ENCODE measurements at regions not wholly inside any gene's neighbourhood (a gene's known extent, or its start where the extent isn't known, plus 50 kb on each side); places are given as distances from the start of the nearest gene placed in this dataset.

DNA sequence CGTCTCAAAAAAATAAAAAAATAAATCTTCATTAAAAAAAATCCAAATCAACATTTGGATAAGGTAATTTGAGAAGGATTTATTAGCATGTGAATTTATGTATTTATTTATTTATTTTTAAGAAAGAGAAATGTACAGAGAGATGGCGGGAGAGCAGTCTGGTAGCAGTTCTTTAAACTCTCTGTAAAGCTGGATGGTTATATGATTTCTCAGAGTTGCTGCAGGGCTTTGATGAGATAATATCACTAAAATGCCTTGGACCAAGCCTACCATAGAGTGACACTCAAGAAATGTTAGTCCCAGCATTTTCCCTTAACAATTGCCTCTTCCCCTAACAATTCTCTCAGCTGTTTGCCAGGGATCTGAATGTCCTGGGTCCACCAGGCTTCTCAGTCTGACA is 103.4 kb upstream of the LNX1 start:
- ATAC-seq (no peak), DNase-seq (ENCODE audit: low read depth, low spot score) (no peak)
- CTCF ChIA-PET, result no interaction called here
- Histone ChIP-seq H3K27me3 (ENCODE audit: control insufficient read depth, insufficient read depth, low read length) (no peaks in the 10 kb centered on the region), H3K27ac (ENCODE audit: low read length) (no peak overlapping the region), H3K4me1 (ENCODE audit: control insufficient read depth, insufficient read depth, low read length) (no peaks in the 10 kb centered on the region), H3K4me3 (ENCODE audit: low read depth in 2 of 2, low read length in 2 of 2) (no peak overlapping the region), H3K36me3 (ENCODE audit: control insufficient read depth, insufficient read depth, low read length) (no peaks in the 10 kb centered on the region), H3K9me3 (ENCODE audit: control insufficient read depth, insufficient read depth, low read depth, low read length) (no peaks in the 10 kb centered on the region)
- BruUV-seq (replicated peaks), result no TSS peak
- in situ Hi-C loops (cut with HindIII; ENCODE audit: low pct_unique_long_range_greater_than_20kb, low sequenced_read_pairs), result no loop called here
- POLR2A ChIA-PET, result no interaction called here
- intact Hi-C loops (cut with micrococcal nuclease; ENCODE audit: unreplicated experiment), result no loop called here
- TF ChIP-seq POLR2AphosphoS5 (IDR thresholded peaks at IDR 0.05; ENCODE audit: low read depth, low read length), result no peak
- TF ChIP-seq REST (IDR thresholded peaks at IDR 0.05; ENCODE audit: insufficient read depth in 1 of 2, low read depth in 2 of 2, low read length in 1 of 2), result no peak
- no peak for TF ChIP-seq TCF7L2 (IDR thresholded peaks at IDR 0.05; ENCODE audit: low read depth, low read length)
- TF ChIP-seq, protein P1, sequence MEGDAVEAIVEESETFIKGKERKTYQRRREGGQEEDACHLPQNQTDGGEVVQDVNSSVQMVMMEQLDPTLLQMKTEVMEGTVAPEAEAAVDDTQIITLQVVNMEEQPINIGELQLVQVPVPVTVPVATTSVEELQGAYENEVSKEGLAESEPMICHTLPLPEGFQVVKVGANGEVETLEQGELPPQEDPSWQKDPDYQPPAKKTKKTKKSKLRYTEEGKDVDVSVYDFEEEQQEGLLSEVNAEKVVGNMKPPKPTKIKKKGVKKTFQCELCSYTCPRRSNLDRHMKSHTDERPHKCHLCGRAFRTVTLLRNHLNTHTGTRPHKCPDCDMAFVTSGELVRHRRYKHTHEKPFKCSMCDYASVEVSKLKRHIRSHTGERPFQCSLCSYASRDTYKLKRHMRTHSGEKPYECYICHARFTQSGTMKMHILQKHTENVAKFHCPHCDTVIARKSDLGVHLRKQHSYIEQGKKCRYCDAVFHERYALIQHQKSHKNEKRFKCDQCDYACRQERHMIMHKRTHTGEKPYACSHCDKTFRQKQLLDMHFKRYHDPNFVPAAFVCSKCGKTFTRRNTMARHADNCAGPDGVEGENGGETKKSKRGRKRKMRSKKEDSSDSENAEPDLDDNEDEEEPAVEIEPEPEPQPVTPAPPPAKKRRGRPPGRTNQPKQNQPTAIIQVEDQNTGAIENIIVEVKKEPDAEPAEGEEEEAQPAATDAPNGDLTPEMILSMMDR (IDR thresholded peaks at IDR 0.05), result no peak
- TF ChIP-seq SIN3A (IDR thresholded peaks at IDR 0.05; ENCODE audit: borderline replicate concordance, insufficient read depth, low read depth, low read length), result no peak

DNA sequence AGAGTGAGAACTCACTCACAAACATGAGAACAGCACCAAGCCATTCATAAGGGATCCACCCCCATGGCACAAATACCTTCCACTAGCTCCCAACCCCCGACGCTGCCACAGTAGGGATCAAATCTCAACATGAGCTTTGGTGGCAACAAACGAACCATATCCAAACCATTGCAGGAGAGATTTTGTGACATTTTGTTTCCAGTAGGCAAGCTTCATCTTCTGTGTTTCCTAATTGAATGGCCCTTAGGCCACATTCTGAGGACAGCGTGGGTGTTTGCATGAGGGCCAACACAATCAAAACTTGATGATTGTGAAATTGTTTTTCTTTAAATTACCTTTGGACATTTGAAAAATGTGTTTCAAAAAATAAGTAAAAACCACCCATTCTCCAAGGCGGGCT is 102.6 kb upstream of the LNX1 start:
- H3K27me3 ChIP-seq (ENCODE audit: control insufficient read depth, insufficient read depth, low read length), result no peaks in the 10 kb centered on the region
- no peak overlapping the region for H3K4me3 ChIP-seq (ENCODE audit: low read depth in 2 of 2, low read length in 2 of 2)
- ATAC-seq (no peak), DNase-seq (ENCODE audit: low read depth, low spot score) (no peak)
- no peak overlapping the region for H3K27ac ChIP-seq (ENCODE audit: low read length)
- ChIA-PET CTCF (no interaction called here), POLR2A (no interaction called here)
- BruUV-seq (replicated peaks), result no TSS peak
- H3K36me3 ChIP-seq (ENCODE audit: control insufficient read depth, insufficient read depth, low read length), result no peaks in the 10 kb centered on the region
- intact Hi-C loops (cut with micrococcal nuclease; ENCODE audit: unreplicated experiment), result no loop called here
- H3K9me3 ChIP-seq (ENCODE audit: control insufficient read depth, insufficient read depth, low read depth, low read length), result no peaks in the 10 kb centered on the region
- no peaks in the 10 kb centered on the region for H3K4me1 ChIP-seq (ENCODE audit: control insufficient read depth, insufficient read depth, low read length)
- TF ChIP-seq SIN3A (IDR thresholded peaks at IDR 0.05; ENCODE audit: borderline replicate concordance, insufficient read depth, low read depth, low read length) (no peak), TCF7L2 (IDR thresholded peaks at IDR 0.05; ENCODE audit: low read depth, low read length) (no peak), POLR2AphosphoS5 (IDR thresholded peaks at IDR 0.05; ENCODE audit: low read depth, low read length) (no peak), REST (IDR thresholded peaks at IDR 0.05; ENCODE audit: insufficient read depth in 1 of 2, low read depth in 2 of 2, low read length in 1 of 2) (no peak)
- TF ChIP-seq, protein P1 (IDR thresholded peaks at IDR 0.05), result no peak
- in situ Hi-C loops (cut with HindIII; ENCODE audit: low pct_unique_long_range_greater_than_20kb, low sequenced_read_pairs), result no loop called here

Measured in Panc1 (cell line).